Natural killer cell (primary cell): ENCODE measurements at regions not wholly inside any gene's neighbourhood (a gene's known extent, or its start where the extent isn't known, plus 50 kb on each side); places are given as distances from the start of the nearest gene placed in this dataset.

Source experiments
- ATAC-seq, 3 donors: fragments of 150-1000 bp in 2 of 3; fragments of 200-7000 bp in 1 of 3; cut with Tn5 transposase; 1 replicate in 1 of 3; 2 replicates in 2 of 3; pipeline ENCODE4 v1.10.0; 2021; ENCODE audit warnings: mild to moderate bottlenecking in 2 of 3, moderate library complexity in 2 of 3
- DNase-seq, 2 donors: peaks; one replicate each; pipeline versions ENCODE4 v3.0.0 to v3.0.0-alpha.2; 2013 to 2021; ENCODE audit warnings: mixed read lengths in 1 of 2
- H3K27ac ChIP-seq: one replicate; pipeline ENCODE4 v1.5.1; 2013; ENCODE audit warnings: mild to moderate bottlenecking, low read length
- H3K27me3 ChIP-seq: one replicate; pipeline ENCODE4 v1.6.1; 2013; ENCODE audit warnings: low read length; ENCODE audit not compliant: control insufficient read depth, insufficient read depth
- H3K36me3 ChIP-seq: one replicate; pipeline ENCODE4 v1.6.1; 2013; ENCODE audit warnings: low read length; ENCODE audit not compliant: control insufficient read depth, insufficient read depth
- H3K4me1 ChIP-seq: one replicate; pipeline ENCODE4 v1.6.1; 2013; ENCODE audit warnings: low read length; ENCODE audit not compliant: control insufficient read depth, insufficient read depth
- H3K4me3 ChIP-seq: one replicate; pipeline ENCODE4 v1.5.1; 2013; ENCODE audit warnings: low read length
- H3K9me3 ChIP-seq: one replicate; pipeline ENCODE4 v1.6.1; 2013; ENCODE audit warnings: low read length; ENCODE audit not compliant: control insufficient read depth, insufficient read depth
- H3K27ac Mint-ChIP-seq, 2 donors: one replicate each; pipeline ENCODE4 v1.8.0; 2022; ENCODE audit warnings: mild to moderate bottlenecking in 2 of 2, mixed read lengths in 2 of 2, moderate library complexity in 1 of 2
- H3K27me3 Mint-ChIP-seq, 2 donors: one replicate each; pipeline ENCODE4 v1.8.0; 2022; ENCODE audit warnings: low read depth in 2 of 2, mixed read lengths in 2 of 2
- H3K36me3 Mint-ChIP-seq: one replicate; pipeline ENCODE4 v1.8.0; 2022; ENCODE audit warnings: mixed read lengths
- H3K4me1 Mint-ChIP-seq, 2 donors: one replicate each; pipeline ENCODE4 v1.8.0; 2022; ENCODE audit warnings: mixed read lengths in 2 of 2
- H3K4me3 Mint-ChIP-seq: one replicate; pipeline ENCODE4 v1.8.0; 2022; ENCODE audit warnings: mild to moderate bottlenecking, moderate library complexity, mixed read lengths
- H3K9me3 Mint-ChIP-seq, 2 donors: one replicate each; pipeline ENCODE4 v1.8.0; 2022; ENCODE audit warnings: mixed read lengths in 2 of 2
- CTCF ChIP-seq: fragments of 200-600 bp; IDR thresholded peaks from one replicate; pipeline ENCODE4 v1.8.0; 2022; ENCODE audit warnings: antibody characterized with exemption
- WGBS: methylation state at CpG from one replicate; pipeline ENCODE4 v1.1.7; 2013; ENCODE audit warnings: missing lambda C conversion rate; ENCODE audit not compliant: insufficient coverage; 5-methylcytosine and 5-hydroxymethylcytosine counted together
- intact Hi-C: fragments of 100-400 bp; cut with micrococcal nuclease; formaldehyde crosslinking; loops from one replicate; pipeline ENCODE4 v1.14.2; 2022

DNA sequence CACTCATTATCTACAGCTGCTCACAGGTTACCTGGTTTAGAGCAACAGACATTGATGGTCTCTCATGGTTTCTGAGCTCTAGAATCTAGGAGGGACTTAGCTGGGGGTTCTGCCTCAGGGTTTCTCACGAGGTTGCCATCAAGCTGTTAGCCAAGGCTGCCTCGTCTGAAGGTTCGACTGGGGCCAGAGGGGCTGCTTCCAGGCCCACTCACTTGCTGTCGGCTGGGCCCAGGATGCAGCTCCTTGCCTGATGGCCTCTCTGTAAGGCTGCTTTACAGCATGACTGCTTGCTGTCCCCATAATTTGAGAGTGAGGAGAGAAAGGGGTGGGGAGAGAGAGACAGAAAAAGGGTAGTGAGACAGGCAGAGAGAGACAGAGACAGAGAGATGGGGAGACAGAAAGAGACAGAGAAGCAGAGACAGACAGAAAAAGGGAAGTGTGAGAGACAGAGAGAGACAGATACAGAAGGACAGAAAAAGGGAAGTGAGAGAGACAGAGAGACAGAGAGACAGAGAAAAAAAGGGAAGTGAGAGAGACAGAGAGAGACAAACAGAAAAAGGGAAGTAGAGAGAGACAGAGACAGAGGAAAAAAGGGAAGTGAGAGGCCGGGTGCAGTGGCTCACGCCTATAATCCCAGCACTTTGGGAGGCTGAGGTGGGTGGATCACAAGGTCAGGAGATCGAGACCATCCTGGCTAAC lies 106.8 kb upstream of the C1orf174 start:
- 56% methylated on average over 6 of the region's 7 CpGs for WGBS
- Mint-ChIP-seq H3K27ac (no peak overlapping the region), H3K27me3 (no peaks in the 10 kb centered on the region), H3K4me3 (no peak overlapping the region), H3K9me3 (peaks cover 7 to 9% of the 10 kb centered on the region in 2 donors), H3K4me1 (peaks cover 0 to 5% of the 10 kb centered on the region in 2 donors), H3K36me3 (no peaks in the 10 kb centered on the region)
- no peaks in the 10 kb centered on the region for H3K4me1 ChIP-seq
- H3K36me3 ChIP-seq: no peaks in the 10 kb centered on the region
- no peak for TF ChIP-seq CTCF
- peaks cover 18% of the 10 kb centered on the region for H3K9me3 ChIP-seq
- intact Hi-C loops: no loop called here
- DNase-seq (no peak), ATAC-seq (no peak)
- H3K27ac ChIP-seq: peak overlapping the region; percentile 41
- H3K4me3 ChIP-seq: no peak overlapping the region
- no peaks in the 10 kb centered on the region for H3K27me3 ChIP-seq

DNA sequence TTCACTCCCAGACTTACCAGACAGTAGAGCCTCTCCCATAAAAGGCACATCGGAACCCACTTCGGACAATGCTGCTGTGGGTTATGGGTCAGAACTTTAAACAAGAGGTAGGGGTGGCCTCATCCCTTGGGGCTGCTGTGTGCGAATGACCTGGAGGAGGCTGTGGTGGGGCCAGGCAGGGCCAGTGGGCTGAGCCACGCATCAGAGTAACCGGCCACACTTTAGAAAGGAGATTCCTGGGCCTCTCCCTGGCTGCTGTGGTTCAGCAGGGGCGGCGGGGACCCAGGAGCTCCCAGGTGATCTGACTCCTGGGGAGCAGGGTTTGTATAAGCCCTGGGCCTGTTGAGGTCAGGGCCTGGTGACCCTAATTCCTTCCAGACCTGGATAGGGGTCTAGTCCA lies 110.2 kb upstream of the C1orf174 start:
- Histone ChIP-seq H3K4me3 (no peak overlapping the region), H3K27ac (no peak overlapping the region), H3K4me1 (no peaks in the 10 kb centered on the region), H3K9me3 (peaks cover 18% of the 10 kb centered on the region), H3K27me3 (no peaks in the 10 kb centered on the region), H3K36me3 (no peaks in the 10 kb centered on the region)
- ATAC-seq (no peak), DNase-seq (peak in 1 of 2 donors; percentile 9)
- intact Hi-C loops: no loop called here
- H3K9me3 Mint-ChIP-seq: peaks cover 7 to 9% of the 10 kb centered on the region in 2 donors
- H3K4me3 Mint-ChIP-seq: no peak overlapping the region
- peaks cover 3 to 7% of the 10 kb centered on the region in 2 donors for H3K27me3 Mint-ChIP-seq
- no peak for TF ChIP-seq CTCF
- 77% methylated on average over 7 of the region's 7 CpGs for WGBS
- H3K27ac Mint-ChIP-seq: no peak overlapping the region
- H3K4me1 Mint-ChIP-seq: peaks cover 0 to 5% of the 10 kb centered on the region in 2 donors
- H3K36me3 Mint-ChIP-seq: no peaks in the 10 kb centered on the region

DNA sequence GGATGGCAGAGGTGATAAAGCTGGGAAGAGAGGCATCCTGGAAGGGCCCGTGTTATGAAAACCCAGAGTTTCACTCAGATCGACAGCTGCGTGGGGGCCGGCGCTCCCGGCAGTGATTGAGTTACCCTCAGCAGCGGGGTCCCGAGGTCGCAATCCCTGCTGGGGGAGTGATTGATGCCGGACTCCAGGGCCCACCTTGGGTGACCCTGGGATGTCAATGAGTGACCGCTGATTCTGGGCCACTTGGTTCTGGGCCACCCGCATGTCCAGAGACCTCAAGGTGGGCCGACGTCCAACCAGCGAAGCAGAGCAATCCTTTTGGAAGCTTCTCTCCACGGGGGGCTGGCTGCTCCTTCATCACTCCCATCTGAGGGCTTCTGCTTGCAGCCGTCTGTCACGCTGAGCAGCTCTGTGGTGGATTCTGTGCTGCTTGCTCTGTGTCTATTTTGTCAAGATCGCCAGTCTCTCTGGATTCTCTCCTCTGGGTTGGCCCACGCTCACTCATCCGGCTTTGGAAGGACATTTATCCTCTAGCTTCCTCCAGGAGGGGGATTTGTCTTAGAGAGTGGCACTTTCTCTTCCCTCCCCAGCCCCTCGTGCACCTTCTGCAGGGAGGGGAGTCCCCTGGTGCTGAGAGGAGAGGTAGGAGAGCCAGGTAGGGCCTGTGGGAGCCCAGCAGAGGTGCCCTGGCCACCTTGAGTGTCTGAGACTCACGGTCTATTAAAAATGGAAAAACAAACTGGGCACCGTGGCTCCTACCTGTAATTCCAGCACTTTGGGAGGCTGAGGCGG lies 110.9 kb upstream of the C1orf174 start:
- H3K36me3 ChIP-seq: no peaks in the 10 kb centered on the region
- Mint-ChIP-seq H3K4me1 (peaks cover 0 to 6% of the 10 kb centered on the region in 2 donors), H3K4me3 (no peak overlapping the region), H3K9me3 (peaks cover 7 to 9% of the 10 kb centered on the region in 2 donors), H3K36me3 (no peaks in the 10 kb centered on the region), H3K27me3 (peaks cover 3 to 7% of the 10 kb centered on the region in 2 donors), H3K27ac (no peak overlapping the region)
- no peak for TF ChIP-seq CTCF
- H3K9me3 ChIP-seq: peaks cover 18% of the 10 kb centered on the region
- ATAC-seq (no peak), DNase-seq (peak in 1 of 2 donors; percentile 4)
- H3K27ac ChIP-seq: no peak overlapping the region
- no peaks in the 10 kb centered on the region for H3K27me3 ChIP-seq
- H3K4me3 ChIP-seq: no peak overlapping the region
- no peaks in the 10 kb centered on the region for H3K4me1 ChIP-seq
- intact Hi-C loops: no loop called here
- 85% methylated on average over 24 of the region's 25 CpGs for WGBS
